AG20443 (cell line): ENCODE measurements at regions not wholly inside any gene's neighbourhood (a gene's known extent, or its start where the extent isn't known, plus 50 kb on each side); places are given as distances from the start of the nearest gene placed in this dataset.
A peak's percentile ranks its signal among the peaks of the same experiment; 100 is the strongest.
"Not testable (repeated sequence)": the region's sequence is repeated elsewhere in the genome, so short reads cannot be mapped to it uniquely, and the experiment has no call there.

Experiments used
- DNase-seq: peaks from one replicate; pipeline ENCODE4 v3.0.0; 2012; ENCODE audit warnings: low spot score, mixed read lengths

- no peak for DNase-seq
Measured at GRCh38 chr2:60246583-60246982, 306.9 kb downstream of the BCL11A start.

- no peak for DNase-seq
Measured at GRCh38 chr2:60234274-60234986, 319.0 kb downstream of the BCL11A start.

- DNase-seq = no peak
Measured at GRCh38 chr2:60230596-60230995, 322.9 kb downstream of the BCL11A start.

- no peak for DNase-seq
Measured at GRCh38 chr2:60230037-60230436, 323.4 kb downstream of the BCL11A start.

GRCh38 chr2:60226943-60227342 lies 326.5 kb downstream of the BCL11A start:
- no peak for DNase-seq

- DNase-seq = no peak
Measured at GRCh38 chr2:60226191-60226590, 327.3 kb downstream of the BCL11A start.

- no peak for DNase-seq
Measured at GRCh38 chr2:60223859-60224258, 329.6 kb downstream of the BCL11A start.

- no peak for DNase-seq
Measured at GRCh38 chr2:60221098-60221497, 332.4 kb downstream of the BCL11A start.

GRCh38 chr2:60219536-60219935 lies 333.9 kb downstream of the BCL11A start:
- no peak for DNase-seq

GRCh38 chr2:60216452-60216995 lies 336.9 kb downstream of the BCL11A start:
- DNase-seq = no peak

- DNase-seq = no peak
Measured at GRCh38 chr2:60215386-60215901, 338.0 kb downstream of the BCL11A start.

- DNase-seq = no peak
Measured at GRCh38 chr2:60214626-60214875, 338.9 kb downstream of the BCL11A start.

GRCh38 chr2:60213865-60214625 lies 339.4 kb downstream of the BCL11A start:
- peak; percentile 21 for DNase-seq

GRCh38 chr2:60212181-60212945 lies 341.1 kb downstream of the BCL11A start:
- no peak for DNase-seq

- not testable (repeated sequence) for DNase-seq
Measured at GRCh38 chr2:60189006-60189405, 364.4 kb downstream of the BCL11A start.

GRCh38 chr2:60175290-60175689 lies 378.2 kb downstream of the BCL11A start:
- DNase-seq = no peak

GRCh38 chr2:60174146-60174545 lies 379.3 kb downstream of the BCL11A start:
- DNase-seq = no peak

GRCh38 chr2:60172801-60173200 lies 380.7 kb downstream of the BCL11A start:
- no peak for DNase-seq

GRCh38 chr2:60170272-60170671 lies 383.2 kb downstream of the BCL11A start:
- DNase-seq = no peak

- no peak for DNase-seq
Measured at GRCh38 chr2:60168247-60168646, 385.2 kb downstream of the BCL11A start.

- no peak for DNase-seq
Measured at GRCh38 chr2:60167089-60167488, 386.4 kb downstream of the BCL11A start.

- no peak for DNase-seq
Measured at GRCh38 chr2:60163691-60164090, 389.8 kb downstream of the BCL11A start.

GRCh38 chr2:60159519-60159918 lies 393.9 kb downstream of the BCL11A start:
- DNase-seq = no peak
